SK-N-MC (cell line): ENCODE measurements at regions not wholly inside any gene's neighbourhood (a gene's known extent, or its start where the extent isn't known, plus 50 kb on each side); places are given as distances from the start of the nearest gene placed in this dataset.

Experiments
- EZH2 ChIP-seq: fragments of 200-600 bp; sonication (generic); IDR thresholded peaks from one replicate; pipeline ENCODE4 v1.6.1; 2017; ENCODE audit warnings: antibody characterized with exemption
- POLR2AphosphoS5 ChIP-seq: IDR thresholded peaks from 2 replicates; pipeline ENCODE4 v1.6.1; 2012; ENCODE audit warnings: mild to moderate bottlenecking, low read depth, low read length, borderline replicate concordance

DNA sequence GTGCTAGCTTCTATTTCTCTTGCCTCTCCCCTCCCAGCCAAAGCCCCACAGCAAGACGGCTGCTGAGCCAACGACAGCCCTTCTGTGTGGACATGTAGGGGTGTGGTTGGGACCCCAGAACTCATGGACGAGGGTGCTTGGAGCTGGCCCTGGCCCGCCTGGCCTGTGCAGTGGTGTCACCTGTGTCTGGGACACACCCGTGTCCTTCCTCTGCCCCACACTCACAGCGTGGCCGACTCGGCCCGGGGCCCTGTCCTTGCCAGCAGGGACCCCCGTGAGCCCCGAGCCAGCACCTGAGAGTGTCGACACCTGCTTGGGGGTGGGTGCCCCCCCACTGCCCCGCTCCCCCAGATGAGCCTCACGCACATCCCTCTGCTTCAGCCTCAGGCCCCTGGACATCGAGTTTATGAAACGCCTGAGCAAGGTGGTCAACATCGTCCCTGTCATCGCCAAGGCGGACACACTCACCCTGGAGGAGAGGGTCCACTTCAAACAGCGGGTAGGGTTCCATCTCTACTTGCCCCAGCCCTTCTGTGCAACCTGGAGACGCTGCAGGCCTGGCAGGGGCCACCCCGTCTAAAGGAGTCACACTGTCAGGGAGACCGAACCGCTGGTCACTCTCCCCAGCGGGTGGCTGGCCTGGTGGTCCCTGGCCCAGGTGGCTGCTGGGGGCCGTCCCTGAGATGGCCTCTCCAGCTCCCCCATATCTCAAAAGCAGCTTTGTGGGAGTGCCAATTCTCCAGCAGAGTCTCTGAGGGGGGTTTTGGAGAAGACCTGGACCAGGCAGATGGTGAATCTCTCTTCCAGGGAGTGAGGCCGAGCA, 349.8 kb downstream of the SEC14L1 start:
- TF ChIP-seq EZH2, result no peak
- no peak for TF ChIP-seq POLR2AphosphoS5
